AG04450 (cell line): ENCODE measurements at regions not wholly inside any gene's neighbourhood (a gene's known extent, or its start where the extent isn't known, plus 50 kb on each side); places are given as distances from the start of the nearest gene placed in this dataset.

Source experiments
- CTCF ChIA-PET: fragments of 300-600, 350-600 bp; formaldehyde crosslinking; extraction: SDS; loops from one replicate; lab custom pipeline; 2022; ENCODE audit warnings: antibody characterized with exemption, inconsistent platforms; lab: Charles Lee
- POLR2A ChIA-PET: fragments of 350-600 bp; formaldehyde crosslinking; extraction: SDS; loops from one replicate; lab custom pipeline; 2021; ENCODE audit warnings: antibody characterized with exemption, inconsistent platforms; lab: Yijun Ruan, JAX
- DNase-seq: peaks from one replicate; pipeline ENCODE4 v3.0.0-alpha.2; 2011; ENCODE audit warnings: low read depth, low spot score
- H3K27ac ChIP-seq: one replicate; pipeline ENCODE4 v1.5.1; 2012; ENCODE audit warnings: low read depth, low read length, control low read depth
- H3K27me3 ChIP-seq: one replicate; pipeline ENCODE4 v1.6.0; 2012; ENCODE audit warnings: low read length; ENCODE audit not compliant: control insufficient read depth, insufficient read depth
- H3K4me3 ChIP-seq: 2 replicates; pipeline ENCODE4 v1.5.1; 2011; ENCODE audit warnings: mild to moderate bottlenecking, low read depth, low read length, control low read depth
- H3K9me3 ChIP-seq: 2 replicates; pipeline ENCODE4 v1.5.1; 2012; ENCODE audit warnings: low read length; ENCODE audit not compliant: control insufficient read depth, insufficient read depth
- CTCF ChIP-seq: IDR thresholded peaks from 2 replicates; pipeline ENCODE4 v1.5.1; 2011; ENCODE audit warnings: low read depth, low read length, control low read depth, inconsistent platforms

GRCh38 chr2:45293182-45293581 lies 283.9 kb upstream of the SIX2 start:
- ChIA-PET CTCF (no interaction called here), POLR2A (no interaction called here)
- no peak overlapping the region for H3K4me3 ChIP-seq
- no peak for TF ChIP-seq CTCF
- peaks cover 26% of the 10 kb centered on the region for H3K27me3 ChIP-seq
- no peak for DNase-seq
- no peak overlapping the region for H3K27ac ChIP-seq
- H3K9me3 ChIP-seq, result no peaks in the 10 kb centered on the region

GRCh38 chr2:45291296-45291701 lies 282.0 kb upstream of the SIX2 start:
- CTCF ChIA-PET, result no interaction called here
- DNase-seq, result no peak

GRCh38 chr2:45289997-45290709 lies 280.9 kb upstream of the SIX2 start:
- Histone ChIP-seq H3K27ac (no peak overlapping the region), H3K27me3 (peaks cover 33% of the 10 kb centered on the region), H3K9me3 (no peaks in the 10 kb centered on the region), H3K4me3 (no peak overlapping the region)
- ChIA-PET CTCF (no interaction called here), POLR2A (no interaction called here)
- DNase-seq, result no peak
- TF ChIP-seq CTCF, result no peak

More at GRCh38 chr2:45291296-45291701, 282.0 kb upstream of the SIX2 start:
- H3K27me3 ChIP-seq, result peaks cover 29% of the 10 kb centered on the region
- POLR2A ChIA-PET, result no interaction called here
- no peak for TF ChIP-seq CTCF
- no peak overlapping the region for H3K27ac ChIP-seq
- H3K4me3 ChIP-seq, result no peak overlapping the region
- no peaks in the 10 kb centered on the region for H3K9me3 ChIP-seq

GRCh38 chr2:45288532-45289417 lies 279.5 kb upstream of the SIX2 start:
- DNase-seq, result no peak
- ChIA-PET POLR2A (no interaction called here), CTCF (interaction anchor here (0.6 kb wide), 1 partner anchor 542 kb away, joined by 3 read pairs; no protein-coding TSS in a partner anchor)
- Histone ChIP-seq H3K4me3 (no peak overlapping the region), H3K9me3 (no peaks in the 10 kb centered on the region), H3K27me3 (peaks cover 25% of the 10 kb centered on the region), H3K27ac (no peak overlapping the region)
- TF ChIP-seq CTCF, result no peak

GRCh38 chr2:45287045-45287444 lies 277.8 kb upstream of the SIX2 start:
- Histone ChIP-seq H3K27ac (no peak overlapping the region), H3K9me3 (no peaks in the 10 kb centered on the region), H3K27me3 (peaks cover 25% of the 10 kb centered on the region), H3K4me3 (no peak overlapping the region)
- CTCF ChIA-PET, result no interaction called here
- TF ChIP-seq CTCF, result no peak
- POLR2A ChIA-PET, result interaction anchor here (0.7 to 0.9 kb wide), 2 partner anchors 20 to 73 kb away, joined by 3 read pairs; no protein-coding TSS in a partner anchor
- no peak for DNase-seq
